Keratinocyte (primary cell): ENCODE measurements at regions not wholly inside any gene's neighbourhood (a gene's known extent, or its start where the extent isn't known, plus 50 kb on each side); places are given as distances from the start of the nearest gene placed in this dataset.

Experiments used
- DNase-seq: peaks from one replicate; pipeline ENCODE4 v3.0.0-alpha.2; 2011; ENCODE audit warnings: low read depth, missing footprints, low spot score
- FAIRE-seq: peaks from 2 replicates; lab custom pipeline; 2011; peaks lifted over from hg19 to GRCh38; lab: Jason Lieb, UNC
- H2AFZ ChIP-seq: 2 replicates; pipeline ENCODE4 v1.6.0; 2012; ENCODE audit warnings: low read length, control low read depth, inconsistent platforms; ENCODE audit not compliant: control insufficient read depth
- H3K27ac ChIP-seq: 2 replicates; pipeline ENCODE4 v1.5.1; 2011; ENCODE audit warnings: low read length; ENCODE audit not compliant: control insufficient read depth, insufficient read depth
- H3K27me3 ChIP-seq: 3 replicates; pipeline ENCODE4 v1.6.0; 2011; ENCODE audit warnings: low read length; ENCODE audit not compliant: control insufficient read depth, insufficient read depth; ENCODE audit errors: extremely low read depth
- H3K36me3 ChIP-seq, 2 experiments: 2 replicates in 1 of 2; 3 replicates in 1 of 2; pipeline ENCODE4 v1.5.1; 2011; ENCODE audit warnings: low read length in 2 of 2, mild to moderate bottlenecking in 1 of 2; ENCODE audit not compliant: control insufficient read depth in 2 of 2, insufficient read depth in 2 of 2; ENCODE audit errors: extremely low read depth in 1 of 2
- H3K4me1 ChIP-seq: 3 replicates; pipeline ENCODE4 v1.5.1; 2011; ENCODE audit warnings: low read length; ENCODE audit not compliant: control insufficient read depth, insufficient read depth; ENCODE audit errors: extremely low read depth
- H3K4me2 ChIP-seq: 3 replicates; pipeline ENCODE4 v1.6.0; 2011; ENCODE audit warnings: low read depth, low read length; ENCODE audit not compliant: control insufficient read depth, insufficient read depth; ENCODE audit errors: extremely low read depth
- H3K4me3 ChIP-seq, 3 experiments: fragments of 200-600 bp in 1 of 3; sonication (generic) in 1 of 3; 2 replicates in 2 of 3; 3 replicates in 1 of 3; pipeline ENCODE4 v1.5.1; 2011 to 2016; ENCODE audit warnings: low read length in 3 of 3, mild to moderate bottlenecking in 3 of 3, control low read depth in 2 of 3, inconsistent platforms in 1 of 3, low read depth in 1 of 3, mixed read lengths in 1 of 3, mixed run types in 1 of 3, moderate library complexity in 1 of 3; ENCODE audit not compliant: control insufficient read depth in 2 of 3, insufficient read depth in 2 of 3; ENCODE audit errors: extremely low read depth in 1 of 3
- H3K79me2 ChIP-seq: 2 replicates; pipeline ENCODE4 v1.6.0; 2012; ENCODE audit warnings: low read length; ENCODE audit not compliant: control insufficient read depth, insufficient read depth
- H3K9ac ChIP-seq: 3 replicates; pipeline ENCODE4 v1.6.0; 2011; ENCODE audit warnings: low read length; ENCODE audit not compliant: control insufficient read depth, insufficient read depth; ENCODE audit errors: extremely low read depth
- H3K9me1 ChIP-seq: 3 replicates; pipeline ENCODE4 v1.6.0; 2011; ENCODE audit warnings: low read length; ENCODE audit not compliant: control insufficient read depth, insufficient read depth; ENCODE audit errors: extremely low read depth
- H3K9me3 ChIP-seq: 2 replicates; pipeline ENCODE4 v1.5.1; 2012; ENCODE audit warnings: low read depth, low read length; ENCODE audit not compliant: control insufficient read depth
- H4K20me1 ChIP-seq: 3 replicates; pipeline ENCODE4 v1.6.0; 2011; ENCODE audit warnings: low read length; ENCODE audit not compliant: control insufficient read depth, insufficient read depth; ENCODE audit errors: extremely low read depth
- CTCF ChIP-seq, 3 experiments: IDR thresholded peaks in 1 of 3; conservative IDR thresholded peaks in 1 of 3; optimal IDR thresholded peaks in 1 of 3; 2 replicates in 2 of 3; 3 replicates in 1 of 3; pipeline versions ENCODE3 to v1.5.1; 2011; ENCODE audit warnings: low read length in 3 of 3, mild to moderate bottlenecking in 3 of 3, moderate library complexity in 2 of 3, control low read depth in 1 of 3, inconsistent platforms in 1 of 3; ENCODE audit not compliant: insufficient read depth in 2 of 3; ENCODE audit errors: extremely low read depth in 1 of 3
- EZH2 ChIP-seq: IDR thresholded peaks from one replicate; pipeline ENCODE4 v1.6.1; 2012; ENCODE audit warnings: inconsistent platforms, mild to moderate bottlenecking, low read length, moderate library complexity
- dilution Hi-C: fragments of 300-500 bp; cut with MboI; formaldehyde crosslinking; loops from one replicate; pipeline ENCODE4 v1.7.0; 2020; ENCODE audit warnings: low sequenced_read_pairs; ENCODE audit not compliant: extremely low pct_ligation_motif_present

- Histone ChIP-seq H3K36me3 (no peaks in the 10 kb centered on the region), H3K27me3 (no peaks in the 10 kb centered on the region), H3K9ac (no peak overlapping the region), H4K20me1 (no peaks in the 10 kb centered on the region), H3K4me3 (no peak overlapping the region), H3K4me1 (no peaks in the 10 kb centered on the region), H3K4me2 (no peak overlapping the region), H3K9me1 (no peaks in the 10 kb centered on the region), H3K79me2 (no peaks in the 10 kb centered on the region), H2AFZ (no peak overlapping the region), H3K27ac (no peak overlapping the region), H3K9me3 (no peaks in the 10 kb centered on the region)
- no peak for FAIRE-seq
- no peak for TF ChIP-seq CTCF (optimal IDR thresholded peaks at IDR 0.05 in 1 of 3, IDR thresholded peaks at IDR 0.05 in 1 of 3, conservative IDR thresholded peaks at IDR 0.05 in 1 of 3; ENCODE audit: extremely low read depth in 1 of 3, insufficient read depth in 2 of 3, low read length in 3 of 3)
- TF ChIP-seq EZH2, result no peak
- no peak for DNase-seq
- dilution Hi-C loops, result no loop called here
Observed at GRCh38 chr4:44871133-44871532, 144.8 kb upstream of the GNPDA2 start.

- Histone ChIP-seq H3K9me3 (no peaks in the 10 kb centered on the region), H3K27me3 (no peaks in the 10 kb centered on the region), H2AFZ (no peak overlapping the region), H3K79me2 (no peaks in the 10 kb centered on the region), H3K4me2 (no peak overlapping the region), H3K9ac (no peak overlapping the region), H3K36me3 (no peaks in the 10 kb centered on the region), H3K27ac (no peak overlapping the region), H3K4me3 (no peak overlapping the region), H4K20me1 (no peaks in the 10 kb centered on the region), H3K9me1 (no peaks in the 10 kb centered on the region), H3K4me1 (no peaks in the 10 kb centered on the region)
- no peak for DNase-seq
- TF ChIP-seq EZH2, result no peak
- no peak for TF ChIP-seq CTCF (optimal IDR thresholded peaks at IDR 0.05 in 1 of 3, IDR thresholded peaks at IDR 0.05 in 1 of 3, conservative IDR thresholded peaks at IDR 0.05 in 1 of 3; ENCODE audit: extremely low read depth in 1 of 3, insufficient read depth in 2 of 3, low read length in 3 of 3)
- FAIRE-seq, result no peak
- dilution Hi-C loops, result no loop called here
Observed at GRCh38 chr4:44869985-44870384, 143.6 kb upstream of the GNPDA2 start.
